PFSK-1 (cell line): ENCODE measurements at regions not wholly inside any gene's neighbourhood (a gene's known extent, or its start where the extent isn't known, plus 50 kb on each side); places are given as distances from the start of the nearest gene placed in this dataset.

ENCODE experiments used
- FOXP2 ChIP-seq: optimal IDR thresholded peaks from 2 replicates; pipeline ENCODE3; 2011; ENCODE audit warnings: borderline replicate concordance, control low read depth, inconsistent platforms; ENCODE audit not compliant: insufficient read depth; ENCODE audit errors: extremely low read length, extremely low read depth
- POLR2AphosphoS5 ChIP-seq: IDR thresholded peaks from 2 replicates; pipeline ENCODE4 v1.6.1; 2012; ENCODE audit warnings: low read depth, mild to moderate bottlenecking, control low read depth, low read length, moderate library complexity
- SIN3A ChIP-seq: IDR thresholded peaks from 2 replicates; pipeline ENCODE4 v1.6.1; 2012; ENCODE audit warnings: mild to moderate bottlenecking, low read length, moderate library complexity, borderline replicate concordance; ENCODE audit not compliant: insufficient read depth
- TF ChIP-seq, protein P1 (sequence below), 2 experiments: IDR thresholded peaks; 2 replicates each; pipeline versions ENCODE4 v1.6.1 to v1.8.0; 2011 to 2012; ENCODE audit warnings: low read depth in 2 of 2, low read length in 2 of 2, control low read depth in 1 of 2, inconsistent platforms in 1 of 2, mild to moderate bottlenecking in 1 of 2, moderate library complexity in 1 of 2; ENCODE audit not compliant: insufficient read depth in 1 of 2

GRCh38 chr13:53703371-53704080, 674.9 kb downstream of the OLFM4 start:
- TF ChIP-seq POLR2AphosphoS5, result no peak
- no peak for TF ChIP-seq SIN3A
- no peak for TF ChIP-seq FOXP2
- TF ChIP-seq, protein P1, sequence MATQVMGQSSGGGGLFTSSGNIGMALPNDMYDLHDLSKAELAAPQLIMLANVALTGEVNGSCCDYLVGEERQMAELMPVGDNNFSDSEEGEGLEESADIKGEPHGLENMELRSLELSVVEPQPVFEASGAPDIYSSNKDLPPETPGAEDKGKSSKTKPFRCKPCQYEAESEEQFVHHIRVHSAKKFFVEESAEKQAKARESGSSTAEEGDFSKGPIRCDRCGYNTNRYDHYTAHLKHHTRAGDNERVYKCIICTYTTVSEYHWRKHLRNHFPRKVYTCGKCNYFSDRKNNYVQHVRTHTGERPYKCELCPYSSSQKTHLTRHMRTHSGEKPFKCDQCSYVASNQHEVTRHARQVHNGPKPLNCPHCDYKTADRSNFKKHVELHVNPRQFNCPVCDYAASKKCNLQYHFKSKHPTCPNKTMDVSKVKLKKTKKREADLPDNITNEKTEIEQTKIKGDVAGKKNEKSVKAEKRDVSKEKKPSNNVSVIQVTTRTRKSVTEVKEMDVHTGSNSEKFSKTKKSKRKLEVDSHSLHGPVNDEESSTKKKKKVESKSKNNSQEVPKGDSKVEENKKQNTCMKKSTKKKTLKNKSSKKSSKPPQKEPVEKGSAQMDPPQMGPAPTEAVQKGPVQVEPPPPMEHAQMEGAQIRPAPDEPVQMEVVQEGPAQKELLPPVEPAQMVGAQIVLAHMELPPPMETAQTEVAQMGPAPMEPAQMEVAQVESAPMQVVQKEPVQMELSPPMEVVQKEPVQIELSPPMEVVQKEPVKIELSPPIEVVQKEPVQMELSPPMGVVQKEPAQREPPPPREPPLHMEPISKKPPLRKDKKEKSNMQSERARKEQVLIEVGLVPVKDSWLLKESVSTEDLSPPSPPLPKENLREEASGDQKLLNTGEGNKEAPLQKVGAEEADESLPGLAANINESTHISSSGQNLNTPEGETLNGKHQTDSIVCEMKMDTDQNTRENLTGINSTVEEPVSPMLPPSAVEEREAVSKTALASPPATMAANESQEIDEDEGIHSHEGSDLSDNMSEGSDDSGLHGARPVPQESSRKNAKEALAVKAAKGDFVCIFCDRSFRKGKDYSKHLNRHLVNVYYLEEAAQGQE (IDR thresholded peaks at IDR 0.05; ENCODE audit: insufficient read depth in 1 of 2, low read depth in 2 of 2, low read length in 2 of 2), result no peak
